HG03159 (cell line): ENCODE measurements at regions not wholly inside any gene's neighbourhood (a gene's known extent, or its start where the extent isn't known, plus 50 kb on each side); places are given as distances from the start of the nearest gene placed in this dataset.
"Not testable (repeated sequence)": the region's sequence is repeated elsewhere in the genome, so short reads cannot be mapped to it uniquely, and the experiment has no call there.

ENCODE experiments used
- ATAC-seq: cut with Tn5 transposase; IDR thresholded peaks from one replicate; pipeline ENCODE4 v1.9.1; 2021; ENCODE audit warnings: mild to moderate bottlenecking, moderate library complexity; ENCODE audit not compliant: unreplicated experiment

DNA sequence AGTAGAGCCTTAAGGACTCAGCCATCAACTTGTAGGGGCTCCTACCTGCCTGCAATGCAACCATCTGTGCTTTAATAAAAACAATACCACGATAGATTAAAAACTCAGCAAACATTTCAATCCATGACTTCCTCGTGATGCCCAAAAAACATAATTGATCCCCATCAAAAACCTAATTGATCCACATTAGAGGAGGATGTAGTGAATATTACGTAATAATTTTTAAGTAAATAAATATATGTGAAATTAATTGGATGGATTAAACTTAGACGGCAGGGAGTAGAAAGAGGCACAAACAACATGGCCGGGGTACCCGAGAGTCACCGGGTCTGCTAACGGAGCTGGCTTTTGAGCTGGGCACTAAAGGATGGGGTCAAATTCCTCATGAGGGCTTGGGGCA, 87.3 kb downstream of the ARL4C start:
- ATAC-seq, result no peak

DNA sequence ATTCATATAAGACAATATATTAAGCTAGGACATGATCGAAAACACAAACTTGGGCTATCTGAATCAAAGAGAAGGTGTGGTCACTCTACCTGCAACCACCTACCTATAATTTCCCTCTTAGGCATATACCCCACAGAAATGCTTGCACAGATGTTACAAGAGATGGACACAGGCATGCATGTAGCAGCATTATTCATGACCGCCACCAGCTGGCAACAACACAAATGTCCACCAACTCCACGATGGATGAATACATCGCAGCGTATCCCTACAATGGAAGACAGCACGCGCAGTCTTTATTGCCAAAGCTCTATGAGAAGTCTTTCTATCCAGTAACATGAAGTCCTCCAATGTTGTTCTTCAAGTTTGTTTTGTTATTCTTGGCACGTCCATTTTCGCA, 90.8 kb downstream of the ARL4C start:
- ATAC-seq, result no peak

DNA sequence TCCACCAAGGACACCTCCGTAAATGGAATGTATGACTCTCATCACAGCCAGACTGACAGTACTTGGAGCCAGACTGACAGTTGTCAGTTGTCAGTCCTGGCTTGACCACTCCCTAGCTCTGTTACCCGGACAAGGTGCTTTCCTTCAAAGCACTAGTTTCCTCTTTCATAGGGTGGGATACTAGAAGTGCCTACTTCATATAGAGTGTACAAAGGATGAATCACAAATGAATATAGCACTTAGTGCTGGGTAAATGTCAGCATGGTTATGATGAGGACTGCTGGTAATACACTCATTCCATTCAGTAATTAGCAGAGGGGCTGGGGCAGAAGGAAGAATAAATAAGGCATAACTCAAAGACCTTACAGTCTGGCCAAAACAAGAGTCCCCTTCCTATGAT, 91.4 kb downstream of the ARL4C start:
- ATAC-seq, result no peak

DNA sequence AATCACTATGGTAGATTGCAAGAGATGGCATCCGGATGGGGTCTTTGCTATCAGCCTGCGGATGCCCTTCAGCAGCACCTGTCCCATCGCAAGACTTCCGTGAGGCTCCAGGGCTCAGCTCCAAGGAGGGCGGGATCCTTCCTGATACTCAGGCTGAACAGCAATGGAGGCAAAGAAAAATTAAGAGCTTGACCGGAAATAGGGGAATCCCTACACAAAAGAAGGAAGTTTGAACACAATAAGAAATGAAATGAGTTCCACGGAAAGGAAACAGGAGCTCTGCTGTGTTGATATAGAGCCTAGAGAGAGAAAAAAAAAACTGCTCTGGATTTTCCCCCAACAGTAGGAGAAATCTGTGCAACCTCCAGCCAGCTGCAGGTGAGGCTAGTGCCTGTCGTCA, 91.9 kb downstream of the ARL4C start:
- ATAC-seq, result no peak

DNA sequence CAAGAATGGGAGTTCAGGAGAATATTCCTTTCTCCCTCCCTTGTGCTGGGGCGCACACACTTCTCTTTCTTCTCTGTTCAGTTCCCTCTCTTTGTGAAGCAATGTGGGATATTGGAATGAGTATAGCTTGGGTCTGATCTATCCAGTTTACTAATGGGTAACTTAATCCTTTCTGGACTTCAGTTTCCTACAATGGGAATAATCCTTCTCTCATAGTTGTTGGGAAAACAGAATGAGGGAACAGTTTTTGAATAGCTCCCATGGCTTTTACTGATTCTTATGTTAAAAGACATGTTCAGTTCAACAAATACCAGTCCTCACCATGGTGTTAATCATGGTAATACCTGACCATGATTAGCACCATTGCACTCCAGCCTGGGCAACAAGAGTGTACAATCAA, 93.1 kb downstream of the ARL4C start:
- ATAC-seq, result no peak

DNA sequence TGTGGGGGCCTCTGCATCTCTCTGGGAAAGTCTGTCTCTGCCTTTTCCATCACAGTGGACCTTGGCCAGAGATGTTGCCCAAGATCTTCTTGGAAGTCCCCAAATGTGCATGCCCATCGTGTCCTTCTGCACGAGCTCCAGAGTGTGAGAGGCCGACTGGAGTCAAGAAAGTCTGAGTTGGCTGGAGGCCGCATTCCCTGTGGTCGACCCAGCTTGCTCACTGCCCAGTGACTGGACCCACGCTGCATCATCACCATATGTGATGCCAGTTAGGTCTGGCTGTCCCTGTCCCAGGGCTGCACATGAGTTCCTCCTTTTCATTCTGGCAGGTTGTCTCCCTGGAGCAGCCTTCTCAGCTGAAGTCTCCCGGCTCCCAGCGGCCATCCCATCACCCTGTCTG, 93.8 kb downstream of the ARL4C start:
- no peak for ATAC-seq

DNA sequence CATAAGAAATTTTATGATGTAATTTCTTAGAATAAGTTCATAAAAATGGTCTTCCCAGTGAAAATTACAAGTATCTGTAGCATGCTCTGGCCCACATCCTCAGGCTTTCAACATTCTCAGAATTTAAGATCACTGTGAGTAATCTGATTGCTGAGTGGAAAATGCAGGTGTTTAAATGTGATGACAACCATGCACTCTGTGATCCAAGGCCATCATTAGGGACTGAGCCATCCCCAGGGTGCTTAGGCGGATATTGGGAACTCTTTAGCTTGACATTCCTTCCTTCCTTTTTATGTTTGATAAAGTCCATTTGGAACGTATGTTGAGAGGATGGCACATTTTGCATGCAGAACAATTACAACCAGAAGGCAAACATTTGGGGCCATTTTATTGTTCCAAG, 95.5 kb downstream of the ARL4C start:
- no peak for ATAC-seq

DNA sequence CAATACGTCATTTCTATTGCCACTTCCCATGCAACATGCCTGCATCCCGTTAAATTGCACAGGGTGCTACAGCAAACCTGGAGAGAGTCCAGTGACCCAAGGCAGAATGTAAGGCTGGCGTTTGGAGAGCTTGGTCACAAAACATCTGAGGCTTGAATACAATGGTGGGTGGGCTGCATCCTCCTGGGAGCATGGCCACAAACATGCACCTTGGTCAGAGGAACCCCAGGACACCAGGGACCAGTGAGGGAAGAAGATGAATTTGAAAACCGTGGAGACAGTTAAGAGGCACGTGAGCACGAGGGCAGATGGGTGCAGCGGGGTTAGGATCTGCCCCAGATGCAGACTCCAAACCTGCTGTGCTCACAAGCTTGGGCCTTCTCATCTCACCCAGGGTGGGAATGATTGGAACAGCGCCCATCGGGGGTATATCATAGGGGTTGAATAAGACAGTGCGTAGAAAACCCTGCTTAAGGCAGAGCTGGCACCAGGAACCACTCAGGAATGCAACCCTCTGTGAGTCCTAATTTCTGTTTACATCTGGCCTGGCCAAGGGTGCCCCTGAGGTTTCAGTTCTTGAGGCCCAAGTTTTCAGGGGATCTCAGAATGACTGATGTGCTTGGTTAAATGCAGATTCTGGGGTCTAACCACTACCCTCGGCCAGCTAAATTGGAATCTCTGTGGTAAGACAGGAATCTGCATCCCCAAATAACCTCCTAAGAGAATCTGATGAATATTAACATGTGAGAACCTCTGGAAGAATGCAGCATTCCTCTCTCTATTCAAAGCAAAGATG, 97.2 kb downstream of the ARL4C start:
- ATAC-seq, result no peak

DNA sequence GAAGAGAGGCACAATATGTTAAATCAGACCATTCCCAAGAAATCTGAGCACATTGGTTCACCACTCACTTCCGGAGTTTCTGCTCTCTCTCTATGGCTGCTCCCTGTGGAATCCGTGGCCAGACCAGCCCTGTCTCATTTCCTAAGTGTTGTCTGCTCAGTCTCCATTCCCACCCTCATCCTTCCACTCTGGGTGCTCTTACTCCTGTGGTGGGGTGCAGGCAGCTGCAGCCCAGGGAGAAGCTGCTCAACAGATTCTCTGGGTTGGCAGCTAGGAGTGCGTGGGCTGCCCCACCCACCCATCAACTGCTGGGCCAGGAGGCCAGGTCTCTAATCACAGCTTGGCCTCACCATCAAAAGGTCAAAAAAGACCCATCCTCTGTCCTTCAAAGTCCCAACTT, 98.3 kb downstream of the ARL4C start:
- ATAC-seq, result no peak

DNA sequence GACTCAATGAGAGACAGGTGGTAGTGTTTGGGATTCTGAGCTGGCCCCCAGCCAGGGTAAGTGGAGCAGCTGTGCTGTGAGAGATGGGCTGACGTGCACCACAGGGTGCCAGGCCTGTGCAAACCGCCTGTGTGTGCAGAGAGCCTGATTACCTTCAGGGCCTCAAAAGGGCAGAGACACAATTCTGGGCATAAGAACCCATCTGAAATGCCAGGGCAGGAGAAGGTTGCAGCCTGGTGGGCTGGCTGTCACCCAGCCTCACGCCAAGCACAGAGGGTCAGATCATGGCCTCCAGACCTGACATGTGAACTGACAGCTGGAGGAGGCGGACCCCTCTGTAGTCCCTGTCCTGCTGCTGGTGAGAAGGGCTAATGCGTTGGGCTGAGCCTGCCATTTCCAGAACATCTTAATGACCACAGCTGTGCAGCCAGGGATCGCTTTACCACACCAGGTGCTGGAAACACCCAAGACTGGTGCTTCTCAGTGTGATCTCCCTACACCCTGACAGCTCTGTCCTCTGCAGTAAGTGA, 100.9 kb downstream of the ARL4C start:
- ATAC-seq, result no peak

DNA sequence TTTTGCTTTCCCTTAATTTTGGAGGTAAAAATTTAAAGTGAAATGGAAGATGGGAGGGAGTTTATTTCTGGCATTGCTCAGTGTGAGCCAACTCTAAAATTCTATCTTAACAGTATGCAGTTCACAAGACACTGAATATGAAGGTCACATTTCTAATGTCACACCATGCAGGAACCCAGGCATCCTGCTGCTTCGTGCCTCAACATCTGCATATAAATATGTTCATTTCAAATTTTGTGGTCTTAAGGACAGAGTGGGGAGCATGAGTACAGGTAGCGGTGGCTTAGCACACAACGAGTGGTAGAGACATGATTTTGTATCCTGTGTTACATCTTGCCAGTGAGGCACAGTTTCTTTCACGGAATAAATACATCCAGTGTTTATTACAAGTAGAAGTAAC, 102.4 kb downstream of the ARL4C start:
- no peak for ATAC-seq

DNA sequence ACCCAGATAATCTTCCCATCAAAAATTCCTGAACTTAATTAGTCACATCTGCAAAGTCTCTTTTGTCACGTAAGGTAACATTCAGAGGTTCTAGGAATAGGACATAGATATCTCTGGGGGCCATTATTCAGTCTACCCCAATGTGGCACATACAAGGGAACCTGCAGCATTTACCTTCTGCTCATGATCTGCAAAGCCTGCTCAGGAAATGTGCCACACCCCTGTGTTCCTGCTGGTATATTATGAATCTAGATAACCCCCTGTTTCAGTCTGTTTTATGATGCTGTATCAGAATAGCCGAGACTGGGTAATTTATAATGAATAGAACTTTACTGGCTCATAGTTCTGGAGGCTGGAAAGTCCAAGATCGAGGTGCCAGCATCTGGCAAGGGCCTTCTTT, 103.5 kb downstream of the ARL4C start:
- ATAC-seq, result no peak

DNA sequence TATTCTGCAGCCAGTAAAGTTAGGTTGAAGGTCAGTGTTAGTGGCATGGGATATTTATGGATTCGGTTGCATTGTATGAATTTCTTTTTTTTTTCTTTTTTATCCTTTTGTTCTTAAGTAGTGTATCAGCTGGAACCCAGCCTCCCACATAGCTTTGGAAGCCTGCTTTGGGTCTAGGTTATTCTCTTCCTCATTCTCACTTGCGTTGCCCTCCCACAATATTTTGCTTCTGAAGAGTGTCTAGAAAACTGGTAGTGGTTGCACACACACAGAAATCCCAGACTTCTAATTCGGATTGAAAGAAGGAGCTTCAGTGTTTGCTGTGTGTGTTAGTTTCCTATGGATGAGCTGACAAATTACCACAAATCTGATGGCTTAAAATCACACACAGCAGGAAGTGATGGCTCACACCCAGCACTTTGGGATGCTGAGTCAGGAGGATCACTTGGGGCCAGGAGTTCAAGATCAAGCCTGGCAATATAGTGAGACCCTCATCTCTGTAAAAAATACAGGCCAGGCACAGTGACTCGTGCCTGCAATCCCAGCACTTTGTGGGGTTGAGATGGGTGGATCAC, 104.8 kb downstream of the ARL4C start:
- no peak for ATAC-seq

DNA sequence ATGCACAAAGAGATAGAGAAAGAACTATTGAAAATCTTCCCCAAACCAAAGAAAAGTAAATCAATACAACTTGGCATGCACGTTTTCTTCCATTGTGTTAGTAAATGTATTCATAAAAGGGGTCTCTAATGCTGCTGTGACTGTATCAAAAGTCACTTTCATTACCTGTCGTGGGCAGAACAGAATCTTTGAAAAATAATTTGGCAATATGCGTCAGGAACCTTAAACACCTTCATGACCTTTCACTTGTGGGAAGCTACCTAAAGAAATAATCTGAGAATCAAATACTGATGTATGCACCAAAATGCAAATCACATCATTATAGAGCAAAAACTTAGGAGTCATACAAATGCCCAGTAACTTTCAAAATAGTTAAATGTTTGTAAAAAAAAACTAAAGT, 105.3 kb downstream of the ARL4C start:
- no peak for ATAC-seq

DNA sequence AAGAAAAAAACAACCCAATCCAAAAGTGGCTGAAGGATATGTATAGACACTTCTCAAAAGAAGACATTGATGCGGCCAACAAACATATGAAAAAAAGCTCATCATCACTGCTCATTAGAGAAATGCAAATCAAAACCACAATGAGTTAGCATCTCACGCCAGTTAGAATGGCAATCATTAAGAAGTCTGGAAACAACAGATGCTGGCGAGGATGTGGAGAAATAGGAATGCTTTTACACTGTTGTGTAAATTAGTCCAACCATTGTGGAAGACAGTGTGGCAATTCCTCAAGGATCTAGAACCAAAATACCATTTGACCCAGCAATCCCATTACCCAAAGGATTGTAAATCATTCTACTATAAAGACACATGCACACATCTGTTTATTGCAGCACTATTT, 107.2 kb downstream of the ARL4C start:
- not testable (repeated sequence) for ATAC-seq

DNA sequence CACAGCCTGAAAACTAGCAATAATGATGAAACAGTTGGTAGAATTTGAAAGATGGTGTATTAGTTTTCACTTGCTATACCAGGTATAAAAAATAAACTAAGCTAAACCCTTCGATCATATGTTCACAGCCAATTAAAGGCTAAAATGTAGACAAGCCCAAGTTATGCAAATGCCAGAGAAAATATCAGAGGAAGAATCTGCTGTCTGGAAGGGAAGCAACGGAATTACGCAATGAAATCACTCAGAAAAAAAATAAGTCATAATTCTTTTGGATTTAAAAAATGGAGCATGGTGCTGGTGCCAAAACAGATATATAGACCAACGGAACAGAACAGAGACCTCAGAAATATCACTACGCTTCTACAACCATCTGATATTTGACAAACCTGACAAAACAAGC, 108.3 kb downstream of the ARL4C start:
- ATAC-seq, result no peak

DNA sequence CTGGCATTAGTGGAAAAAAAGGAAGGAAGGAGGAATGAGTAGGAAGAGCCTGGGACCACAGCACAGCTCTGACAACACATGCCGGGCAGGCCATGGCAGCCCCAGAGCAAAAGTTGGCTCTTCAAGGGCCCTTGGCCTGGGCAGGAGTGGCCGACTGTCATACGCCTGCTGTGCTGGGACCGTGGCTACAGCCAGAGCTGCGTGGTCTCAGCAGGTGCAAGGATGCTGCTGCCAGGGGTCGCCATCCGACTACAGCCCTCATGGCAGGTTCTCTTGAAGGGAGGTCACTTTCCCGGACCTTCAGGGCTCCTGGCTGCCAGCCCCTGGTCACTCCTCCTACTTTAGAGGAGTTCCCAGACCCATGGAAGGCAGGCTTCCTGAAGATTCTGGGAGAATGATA, 109.9 kb downstream of the ARL4C start:
- no peak for ATAC-seq

DNA sequence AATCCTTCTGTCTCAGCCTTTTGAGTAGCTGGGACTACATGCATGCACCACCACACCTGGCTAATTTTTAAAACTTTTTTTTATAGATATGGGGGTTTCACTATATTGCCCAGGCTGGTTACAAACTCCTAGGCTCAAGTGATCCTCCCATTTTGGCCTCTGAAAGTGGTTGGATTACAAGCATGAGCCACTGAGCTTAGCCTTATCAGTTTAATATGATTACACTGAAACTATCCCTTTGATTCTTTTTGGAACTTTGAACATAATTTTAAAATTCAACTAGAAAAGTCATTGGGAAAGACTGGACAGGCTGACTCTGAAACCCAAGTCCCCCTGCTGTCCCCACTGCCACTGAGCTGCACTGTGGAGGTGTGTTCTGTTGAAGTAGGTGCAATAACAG, 114.8 kb downstream of the ARL4C start:
- ATAC-seq, result no peak

DNA sequence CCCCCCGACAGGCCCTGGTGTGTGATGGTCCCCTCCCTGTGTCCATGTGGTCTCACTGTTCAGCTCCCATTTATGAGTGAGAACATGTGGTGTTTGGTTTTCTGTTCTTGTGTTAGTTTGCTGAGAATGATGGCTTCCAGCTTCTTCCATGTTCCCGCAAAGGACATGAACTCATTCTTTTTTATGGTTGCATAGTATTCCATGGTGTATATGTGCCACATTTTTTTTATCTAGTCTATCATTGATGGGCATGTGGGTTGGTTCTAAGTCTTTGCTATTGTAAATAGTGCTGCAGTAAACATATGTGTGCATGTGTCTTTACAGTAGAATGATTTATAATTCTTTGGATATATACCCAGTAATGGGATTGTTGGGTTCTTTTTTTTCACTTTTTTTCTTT, 117.9 kb downstream of the ARL4C start:
- ATAC-seq, result not testable (repeated sequence)

DNA sequence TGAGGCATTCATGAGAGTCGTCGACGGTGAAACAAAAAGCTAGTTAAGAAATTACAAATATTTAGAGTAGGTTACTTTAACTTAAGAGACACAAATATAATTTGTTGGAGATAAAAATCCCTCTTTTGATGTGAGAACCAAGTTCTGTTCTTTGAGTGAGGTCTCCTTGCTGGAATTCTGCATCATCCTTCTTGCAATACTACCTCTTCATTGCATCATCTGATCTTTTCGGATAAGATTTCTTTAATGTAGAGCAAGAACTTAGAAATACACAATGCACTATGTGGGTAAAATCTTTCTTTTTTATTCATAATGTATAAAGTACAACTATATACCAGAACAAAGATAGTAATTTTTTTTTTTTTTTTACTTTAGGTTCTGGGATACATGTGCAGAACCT, 118.4 kb downstream of the ARL4C start:
- ATAC-seq, result no peak

DNA sequence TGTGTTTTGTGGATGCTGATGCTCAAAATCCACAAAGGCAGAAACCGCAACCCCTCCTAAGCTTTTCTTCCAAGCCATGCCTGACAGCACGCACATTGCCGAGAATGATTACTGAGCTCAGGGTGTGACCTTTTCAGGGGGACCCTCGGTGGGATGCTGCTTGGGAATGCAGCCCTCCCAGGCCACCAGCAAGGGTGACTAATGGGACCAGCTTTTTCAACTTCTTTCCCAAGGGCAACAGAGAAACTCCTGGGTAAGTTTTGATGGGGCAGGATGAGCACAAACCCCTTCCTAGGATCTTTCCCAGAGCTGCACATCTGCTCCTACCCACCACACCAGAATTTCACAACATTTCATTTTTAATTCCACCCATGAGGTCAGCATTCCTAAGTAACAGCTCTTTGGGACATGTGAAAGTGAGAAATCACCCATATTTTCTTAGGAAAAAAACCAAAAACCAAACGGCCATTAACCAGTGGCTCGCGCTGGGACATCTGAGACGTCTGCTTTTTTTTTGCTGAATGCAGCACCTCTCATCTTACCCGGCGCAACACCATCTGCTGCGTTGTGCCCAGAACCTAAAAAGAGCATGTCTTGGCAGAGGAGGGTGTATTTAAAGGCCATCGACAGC, 119.0 kb downstream of the ARL4C start:
- ATAC-seq, result no peak

DNA sequence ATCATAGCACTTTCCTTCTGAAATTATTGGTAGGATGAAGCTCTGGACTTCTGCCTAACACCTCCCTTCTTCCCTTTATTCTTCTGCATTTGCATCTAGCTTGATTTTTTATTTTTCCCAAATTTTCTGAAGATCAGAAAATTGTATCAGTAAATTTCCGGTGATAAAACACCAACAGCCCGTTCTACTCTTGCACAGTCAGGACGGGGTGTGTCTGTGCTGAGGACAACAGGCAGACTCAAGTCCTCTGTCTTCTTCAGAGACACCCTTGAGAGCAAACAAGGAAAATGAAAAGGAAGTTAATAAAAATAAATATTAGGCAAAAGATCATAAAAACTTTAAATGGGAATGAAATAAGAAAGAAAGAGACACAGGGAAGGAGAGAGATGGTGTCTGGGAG, 120.7 kb downstream of the ARL4C start:
- ATAC-seq, result no peak
